Type B pancreatic cell (in vitro differentiated cells): ENCODE measurements at regions not wholly inside any gene's neighbourhood (a gene's known extent, or its start where the extent isn't known, plus 50 kb on each side); places are given as distances from the start of the nearest gene placed in this dataset.

Experiments used
- DNase-seq: peaks from one replicate; pipeline ENCODE4 v3.0.0; 2021; ENCODE audit warnings: mixed read lengths; ENCODE audit not compliant: unreplicated experiment; ENCODE audit errors: extremely low spot score
- H3K27ac Mint-ChIP-seq: 2 replicates; pipeline ENCODE4 v1.8.0; 2021; ENCODE audit warnings: mild to moderate bottlenecking, mixed read lengths
- H3K27me3 Mint-ChIP-seq: 2 replicates; pipeline ENCODE4 v1.8.0; 2021; ENCODE audit warnings: mixed read lengths
- H3K36me3 Mint-ChIP-seq: 2 replicates; pipeline ENCODE4 v1.8.0; 2021; ENCODE audit warnings: mixed read lengths
- H3K4me1 Mint-ChIP-seq: one replicate; pipeline ENCODE4 v1.8.0; 2021; ENCODE audit warnings: mixed read lengths; ENCODE audit not compliant: unreplicated experiment
- H3K4me3 Mint-ChIP-seq: 2 replicates; pipeline ENCODE4 v1.8.0; 2021; ENCODE audit warnings: mild to moderate bottlenecking, mixed read lengths
- H3K9me3 Mint-ChIP-seq: 2 replicates; pipeline ENCODE4 v1.8.0; 2021; ENCODE audit warnings: mixed read lengths
- TF ChIP-seq, protein P1 (sequence below): fragments of 200-600 bp; sonication (generic); conservative IDR thresholded peaks from 2 replicates; pipeline ENCODE4 v1.5.0; 2021; ENCODE audit warnings: antibody characterized with exemption, mild to moderate bottlenecking

DNA sequence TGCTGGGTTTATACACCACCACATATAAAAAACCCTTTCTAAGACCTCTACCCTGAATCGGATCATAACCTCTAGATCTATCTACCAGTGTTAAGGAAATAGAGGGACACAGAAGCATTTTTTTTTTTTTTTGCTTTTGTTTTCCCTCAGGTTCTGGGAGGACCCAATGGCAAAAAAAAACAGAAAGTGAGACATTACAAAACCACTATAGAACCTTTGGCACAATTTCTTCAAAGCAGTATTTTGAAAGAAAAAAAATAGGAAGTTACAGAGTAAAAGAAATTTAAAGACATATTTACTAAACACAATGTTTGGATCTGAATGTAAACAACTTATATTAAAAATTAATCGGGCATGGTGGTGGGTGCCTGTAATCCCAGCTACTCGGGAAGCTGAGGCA is 1258.7 kb upstream of the GJE1 start:
- no peaks in the 10 kb centered on the region for H3K4me1 Mint-ChIP-seq
- TF ChIP-seq, protein P1, sequence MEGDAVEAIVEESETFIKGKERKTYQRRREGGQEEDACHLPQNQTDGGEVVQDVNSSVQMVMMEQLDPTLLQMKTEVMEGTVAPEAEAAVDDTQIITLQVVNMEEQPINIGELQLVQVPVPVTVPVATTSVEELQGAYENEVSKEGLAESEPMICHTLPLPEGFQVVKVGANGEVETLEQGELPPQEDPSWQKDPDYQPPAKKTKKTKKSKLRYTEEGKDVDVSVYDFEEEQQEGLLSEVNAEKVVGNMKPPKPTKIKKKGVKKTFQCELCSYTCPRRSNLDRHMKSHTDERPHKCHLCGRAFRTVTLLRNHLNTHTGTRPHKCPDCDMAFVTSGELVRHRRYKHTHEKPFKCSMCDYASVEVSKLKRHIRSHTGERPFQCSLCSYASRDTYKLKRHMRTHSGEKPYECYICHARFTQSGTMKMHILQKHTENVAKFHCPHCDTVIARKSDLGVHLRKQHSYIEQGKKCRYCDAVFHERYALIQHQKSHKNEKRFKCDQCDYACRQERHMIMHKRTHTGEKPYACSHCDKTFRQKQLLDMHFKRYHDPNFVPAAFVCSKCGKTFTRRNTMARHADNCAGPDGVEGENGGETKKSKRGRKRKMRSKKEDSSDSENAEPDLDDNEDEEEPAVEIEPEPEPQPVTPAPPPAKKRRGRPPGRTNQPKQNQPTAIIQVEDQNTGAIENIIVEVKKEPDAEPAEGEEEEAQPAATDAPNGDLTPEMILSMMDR, result no peak
- H3K36me3 Mint-ChIP-seq, result no peaks in the 10 kb centered on the region
- no peaks in the 10 kb centered on the region for H3K27me3 Mint-ChIP-seq
- no peak overlapping the region for H3K4me3 Mint-ChIP-seq
- peaks cover 5% of the 10 kb centered on the region for H3K9me3 Mint-ChIP-seq
- no peak overlapping the region for H3K27ac Mint-ChIP-seq
- DNase-seq, result no peak

DNA sequence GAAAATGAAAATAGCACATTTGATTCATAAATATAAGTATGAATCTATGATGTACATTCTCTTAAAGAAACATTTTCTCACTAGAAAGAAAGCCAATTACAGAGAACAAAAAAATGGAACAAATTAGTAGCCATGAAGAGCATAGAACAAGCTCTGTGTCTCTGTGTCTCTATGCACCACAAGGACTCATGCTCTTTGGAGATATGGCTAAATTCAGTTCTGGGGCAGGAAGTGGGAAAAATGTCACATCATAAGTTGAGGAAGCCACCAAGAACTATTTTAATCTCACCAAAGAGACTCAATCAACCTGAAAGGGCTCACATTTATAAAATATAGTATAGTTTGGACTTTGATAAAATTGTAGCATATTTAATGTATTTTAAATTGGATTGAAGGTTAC is 1259.8 kb upstream of the GJE1 start:
- TF ChIP-seq, protein P1, result no peak
- no peaks in the 10 kb centered on the region for H3K4me1 Mint-ChIP-seq
- no peaks in the 10 kb centered on the region for H3K36me3 Mint-ChIP-seq

DNA sequence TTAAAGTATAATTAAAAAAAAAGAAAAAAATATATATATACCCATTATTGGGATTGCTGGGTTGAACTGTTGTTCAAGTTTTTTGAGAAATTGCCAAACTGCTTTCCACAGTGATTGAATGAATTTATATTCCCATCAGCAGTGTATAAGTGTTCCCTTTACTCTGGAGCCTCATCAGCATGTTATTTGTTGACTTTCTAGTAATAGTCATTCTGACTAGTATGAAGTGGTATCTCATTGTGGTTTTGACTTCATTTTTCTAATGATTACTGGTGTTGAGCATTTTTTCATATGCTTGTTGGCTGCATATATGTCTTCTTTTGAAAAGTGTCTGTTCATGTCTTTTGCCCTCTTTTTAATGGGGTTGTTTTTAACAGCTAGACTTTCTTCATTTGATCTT is 1260.8 kb upstream of the GJE1 start:
- TF ChIP-seq, protein P1, result no peak
- Mint-ChIP-seq H3K27me3 (no peaks in the 10 kb centered on the region), H3K9me3 (peaks cover 5% of the 10 kb centered on the region)

More for the DNA sequence above, 1259.8 kb upstream of the GJE1 start:
- Mint-ChIP-seq H3K4me3 (no peak overlapping the region), H3K27me3 (no peaks in the 10 kb centered on the region), H3K27ac (no peak overlapping the region), H3K9me3 (peaks cover 5% of the 10 kb centered on the region)
- DNase-seq, result no peak

DNA sequence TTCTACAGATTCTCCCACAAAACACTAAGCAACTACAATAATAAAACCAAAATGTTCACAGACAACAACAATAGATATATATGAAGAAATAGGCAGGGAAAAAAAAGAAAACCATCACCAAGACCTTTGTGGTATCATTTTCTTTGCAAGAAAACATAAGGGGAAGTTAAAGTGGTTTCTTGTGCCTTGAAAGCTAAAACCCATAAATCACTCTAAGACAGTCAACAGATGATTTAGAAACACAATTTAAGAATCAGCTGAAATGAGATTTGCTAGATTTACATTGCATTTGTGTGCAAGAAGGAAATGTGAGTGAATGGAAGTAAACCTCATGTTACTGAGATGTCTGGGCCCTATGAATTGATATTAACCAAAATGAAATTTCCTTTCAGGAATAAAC is 1265.4 kb upstream of the GJE1 start:
- Mint-ChIP-seq H3K27ac (no peak overlapping the region), H3K27me3 (no peaks in the 10 kb centered on the region), H3K36me3 (no peaks in the 10 kb centered on the region), H3K9me3 (no peaks in the 10 kb centered on the region), H3K4me3 (no peak overlapping the region), H3K4me1 (no peaks in the 10 kb centered on the region)
- no peak for DNase-seq
- TF ChIP-seq, protein P1, result no peak

More for the DNA sequence above, 1260.8 kb upstream of the GJE1 start:
- DNase-seq, result no peak
- Mint-ChIP-seq H3K4me3 (no peak overlapping the region), H3K36me3 (no peaks in the 10 kb centered on the region), H3K27ac (no peak overlapping the region), H3K4me1 (no peaks in the 10 kb centered on the region)

DNA sequence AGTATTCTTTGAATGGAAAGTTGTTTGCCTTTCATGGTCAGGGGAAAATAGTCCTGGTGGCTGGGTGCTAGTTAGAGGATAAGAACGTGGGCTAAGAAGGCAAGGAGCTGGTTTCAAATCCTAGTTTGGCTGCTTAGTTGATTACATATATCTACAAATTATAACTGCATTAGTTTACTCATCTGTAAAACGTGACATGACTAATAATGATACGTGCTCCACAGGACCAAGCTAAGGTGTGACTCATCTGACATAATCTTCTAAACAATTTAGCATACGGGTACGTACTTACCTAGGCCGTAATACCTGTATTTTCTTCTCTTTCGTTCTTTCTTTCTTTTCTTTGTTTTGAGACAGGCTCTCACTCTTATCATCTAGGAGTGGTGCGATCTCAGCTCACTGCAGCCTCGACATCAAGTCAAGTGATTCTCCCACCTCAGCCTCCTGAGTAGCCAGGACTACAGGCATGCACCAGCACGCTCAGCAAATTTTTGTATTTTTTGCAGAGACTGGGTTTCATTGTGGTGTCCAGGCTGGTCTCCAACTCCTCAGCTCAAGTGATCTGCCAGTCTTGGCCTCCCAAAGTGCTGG is 1274.2 kb upstream of the GJE1 start:
- Mint-ChIP-seq H3K4me1 (peaks cover 12% of the 10 kb centered on the region), H3K4me3 (no peak overlapping the region), H3K27me3 (no peaks in the 10 kb centered on the region), H3K27ac (no peak overlapping the region), H3K9me3 (no peaks in the 10 kb centered on the region), H3K36me3 (no peaks in the 10 kb centered on the region)
- no peak for DNase-seq
- TF ChIP-seq, protein P1, result no peak
